Nephron progenitor cell (in vitro differentiated cells): ENCODE measurements at regions not wholly inside any gene's neighbourhood (a gene's known extent, or its start where the extent isn't known, plus 50 kb on each side); places are given as distances from the start of the nearest gene placed in this dataset.

Experiments
- DNase-seq: peaks from one replicate; pipeline ENCODE4 v3.0.0; 2021
- H3K27ac Mint-ChIP-seq: 2 replicates; pipeline ENCODE4 v1.8.0; 2021; ENCODE audit warnings: mild to moderate bottlenecking, moderate library complexity, mixed read lengths
- H3K27me3 Mint-ChIP-seq: 2 replicates; pipeline ENCODE4 v1.8.0; 2021; ENCODE audit warnings: mild to moderate bottlenecking, low read depth, mixed read lengths; ENCODE audit not compliant: poor library complexity
- H3K36me3 Mint-ChIP-seq: 2 replicates; pipeline ENCODE4 v1.8.0; 2021; ENCODE audit warnings: low read depth, mixed read lengths
- H3K4me1 Mint-ChIP-seq: 2 replicates; pipeline ENCODE4 v1.8.0; 2021; ENCODE audit warnings: mixed read lengths
- H3K4me3 Mint-ChIP-seq: 2 replicates; pipeline ENCODE4 v1.8.0; 2021; ENCODE audit warnings: mild to moderate bottlenecking, moderate library complexity, mixed read lengths
- H3K9me3 Mint-ChIP-seq: 2 replicates; pipeline ENCODE4 v1.8.0; 2021; ENCODE audit warnings: mild to moderate bottlenecking, moderate library complexity, mixed read lengths
- TF ChIP-seq, protein P1 (sequence below): fragments of 200-600 bp; sonication (generic); IDR thresholded peaks from 2 replicates; pipeline ENCODE4 v1.5.0; 2021; ENCODE audit warnings: antibody characterized with exemption

DNA sequence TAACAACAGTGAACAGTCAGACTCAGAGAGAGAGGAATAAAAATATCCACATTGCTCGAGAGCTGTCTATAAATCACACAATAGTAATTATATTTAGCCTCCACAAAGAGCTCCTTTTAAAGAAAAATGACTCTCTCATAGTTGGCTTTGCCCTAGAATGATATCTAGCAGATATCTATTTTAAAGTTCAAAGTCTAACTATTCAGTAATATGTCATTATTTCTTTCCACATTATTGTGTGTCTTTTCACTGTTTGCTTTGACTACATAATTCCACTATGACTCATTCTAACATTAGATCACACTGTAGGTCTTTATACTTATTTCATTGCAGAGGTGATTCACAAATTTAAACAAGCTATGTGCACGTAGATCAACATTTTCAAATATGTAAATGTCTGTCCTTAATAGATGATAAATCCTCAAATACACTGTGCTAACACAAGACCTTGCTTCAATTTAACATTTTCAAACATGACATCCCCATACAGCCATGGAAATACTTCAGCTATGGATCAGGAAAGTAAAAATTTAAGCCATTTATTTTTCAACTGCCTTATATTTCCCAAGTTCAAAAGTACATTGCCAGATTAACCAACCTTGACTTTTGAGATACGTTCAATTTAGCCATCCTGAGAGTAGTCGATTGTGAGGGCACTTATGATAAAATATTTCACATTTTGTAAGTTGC is 99.9 kb upstream of the AKR1E2 start:
- H3K36me3 Mint-ChIP-seq: no peaks in the 10 kb centered on the region

DNA sequence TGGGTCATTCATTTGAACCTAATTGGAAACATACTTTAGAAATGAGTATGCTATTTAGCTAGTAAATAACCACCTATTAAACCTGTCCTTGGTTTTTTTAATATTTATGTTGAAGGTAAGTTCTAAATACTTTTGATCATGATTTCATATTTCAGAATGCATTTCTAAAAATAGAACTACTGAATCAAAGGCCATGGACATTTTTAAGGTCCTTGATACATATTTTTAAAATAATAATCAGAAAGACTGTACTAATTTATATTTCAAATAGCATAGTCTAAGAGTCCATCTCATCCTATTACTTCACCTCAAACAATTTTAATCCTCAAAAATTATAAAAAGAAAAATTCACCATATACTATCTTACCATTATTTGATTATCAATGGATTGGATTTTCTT is 102.1 kb upstream of the AKR1E2 start:
- H3K27ac Mint-ChIP-seq: no peak overlapping the region
- peaks cover 5% of the 10 kb centered on the region for H3K36me3 Mint-ChIP-seq
- TF ChIP-seq, protein P1, sequence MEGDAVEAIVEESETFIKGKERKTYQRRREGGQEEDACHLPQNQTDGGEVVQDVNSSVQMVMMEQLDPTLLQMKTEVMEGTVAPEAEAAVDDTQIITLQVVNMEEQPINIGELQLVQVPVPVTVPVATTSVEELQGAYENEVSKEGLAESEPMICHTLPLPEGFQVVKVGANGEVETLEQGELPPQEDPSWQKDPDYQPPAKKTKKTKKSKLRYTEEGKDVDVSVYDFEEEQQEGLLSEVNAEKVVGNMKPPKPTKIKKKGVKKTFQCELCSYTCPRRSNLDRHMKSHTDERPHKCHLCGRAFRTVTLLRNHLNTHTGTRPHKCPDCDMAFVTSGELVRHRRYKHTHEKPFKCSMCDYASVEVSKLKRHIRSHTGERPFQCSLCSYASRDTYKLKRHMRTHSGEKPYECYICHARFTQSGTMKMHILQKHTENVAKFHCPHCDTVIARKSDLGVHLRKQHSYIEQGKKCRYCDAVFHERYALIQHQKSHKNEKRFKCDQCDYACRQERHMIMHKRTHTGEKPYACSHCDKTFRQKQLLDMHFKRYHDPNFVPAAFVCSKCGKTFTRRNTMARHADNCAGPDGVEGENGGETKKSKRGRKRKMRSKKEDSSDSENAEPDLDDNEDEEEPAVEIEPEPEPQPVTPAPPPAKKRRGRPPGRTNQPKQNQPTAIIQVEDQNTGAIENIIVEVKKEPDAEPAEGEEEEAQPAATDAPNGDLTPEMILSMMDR: no peak

More for the DNA sequence above, 99.9 kb upstream of the AKR1E2 start:
- no peak overlapping the region for H3K4me3 Mint-ChIP-seq
- no peak for DNase-seq
- peaks cover 2% of the 10 kb centered on the region for H3K27me3 Mint-ChIP-seq
- peaks cover 3% of the 10 kb centered on the region for H3K9me3 Mint-ChIP-seq
- H3K27ac Mint-ChIP-seq: no peak overlapping the region
- H3K4me1 Mint-ChIP-seq: no peaks in the 10 kb centered on the region
- TF ChIP-seq, protein P1: no peak

DNA sequence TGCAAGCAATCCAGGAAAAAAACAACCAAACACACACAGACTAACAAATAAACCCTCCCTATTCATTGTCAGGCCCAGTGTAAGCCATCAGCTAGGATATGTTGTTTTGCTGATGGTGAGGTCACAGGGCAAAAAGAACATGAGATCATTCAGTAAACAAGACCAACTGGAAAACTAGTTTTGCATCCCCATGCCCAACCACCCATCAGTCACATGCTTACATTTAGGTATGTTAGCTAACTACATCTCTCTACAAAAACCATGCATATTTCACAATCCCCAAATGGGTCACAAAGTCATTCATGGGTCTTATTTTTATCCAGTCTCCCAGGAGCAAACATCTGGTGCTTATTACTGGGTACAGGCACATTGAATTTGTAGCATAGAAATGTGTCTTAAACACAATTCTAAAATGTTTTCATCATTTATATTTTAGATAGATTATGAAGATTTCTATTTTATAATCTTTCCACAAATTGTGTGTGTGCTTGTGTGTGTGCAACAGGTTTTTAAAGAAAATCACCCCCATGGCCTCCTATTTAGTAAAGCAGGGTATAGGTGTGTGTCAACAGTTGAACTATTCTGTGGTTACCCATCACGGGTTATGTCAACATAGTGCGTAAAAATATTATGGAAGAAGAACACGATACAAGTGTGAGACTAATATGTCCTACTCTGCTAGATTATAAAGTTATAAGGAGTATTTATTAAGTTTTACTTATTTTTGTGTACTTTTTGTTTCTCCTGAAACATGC is 103.8 kb upstream of the AKR1E2 start:
- Mint-ChIP-seq H3K27me3 (peaks cover 2% of the 10 kb centered on the region), H3K27ac (no peak overlapping the region), H3K9me3 (peaks cover 11% of the 10 kb centered on the region), H3K36me3 (peaks cover 5% of the 10 kb centered on the region), H3K4me3 (no peak overlapping the region), H3K4me1 (no peaks in the 10 kb centered on the region)
- TF ChIP-seq, protein P1: no peak
- no peak for DNase-seq

More for the DNA sequence above, 102.1 kb upstream of the AKR1E2 start:
- H3K9me3 Mint-ChIP-seq: peaks cover 11% of the 10 kb centered on the region
- H3K4me3 Mint-ChIP-seq: no peak overlapping the region
- peaks cover 2% of the 10 kb centered on the region for H3K27me3 Mint-ChIP-seq
- no peak for DNase-seq
- H3K4me1 Mint-ChIP-seq: no peaks in the 10 kb centered on the region

DNA sequence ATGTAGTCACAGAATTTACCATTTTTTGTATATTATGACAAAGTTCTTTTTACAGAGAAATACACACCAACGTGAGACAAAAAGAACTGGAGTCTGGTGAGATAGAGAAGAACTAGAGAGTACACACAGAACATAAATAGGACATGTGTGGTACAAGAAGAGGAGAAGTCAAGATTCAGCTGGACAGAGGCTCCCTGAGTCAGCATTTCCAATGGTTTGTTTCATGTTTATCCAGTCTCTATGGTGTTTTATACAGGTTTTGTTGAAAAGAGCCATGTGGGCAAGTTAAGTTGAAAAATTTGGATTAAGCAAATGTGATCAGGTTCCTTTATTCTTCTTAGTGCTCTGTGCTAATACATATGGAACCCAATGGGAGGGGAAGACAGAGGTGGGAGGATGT is 105.5 kb upstream of the AKR1E2 start:
- H3K9me3 Mint-ChIP-seq: peaks cover 11% of the 10 kb centered on the region
- DNase-seq: no peak
- H3K27me3 Mint-ChIP-seq: peaks cover 2% of the 10 kb centered on the region
- H3K4me3 Mint-ChIP-seq: no peak overlapping the region
- H3K36me3 Mint-ChIP-seq: peaks cover 5% of the 10 kb centered on the region
- peaks cover 10% of the 10 kb centered on the region for H3K4me1 Mint-ChIP-seq
- H3K27ac Mint-ChIP-seq: no peak overlapping the region
- TF ChIP-seq, protein P1: no peak

DNA sequence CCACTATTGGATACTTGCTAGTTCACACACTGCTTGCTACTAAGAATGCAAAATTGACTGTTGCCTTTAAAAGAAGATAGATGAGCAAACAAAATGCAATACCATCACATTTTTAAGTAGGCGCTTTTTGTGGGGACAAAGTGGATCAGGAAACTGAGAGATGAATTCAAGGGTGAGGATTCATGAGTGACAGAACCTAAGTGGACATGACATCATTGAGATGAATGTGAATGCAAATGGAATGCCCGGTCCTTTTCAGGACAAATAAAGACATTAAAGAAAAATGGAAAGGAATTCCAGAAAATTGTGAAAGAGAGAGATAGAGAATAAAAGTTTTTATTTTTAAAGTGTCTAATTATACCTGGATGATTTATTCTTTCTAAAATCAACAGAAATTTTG is 106.3 kb upstream of the AKR1E2 start:
- no peak overlapping the region for H3K4me3 Mint-ChIP-seq
- DNase-seq: no peak
- H3K36me3 Mint-ChIP-seq: peaks cover 5% of the 10 kb centered on the region
- H3K27me3 Mint-ChIP-seq: peaks cover 2% of the 10 kb centered on the region
- TF ChIP-seq, protein P1: no peak
- H3K4me1 Mint-ChIP-seq: peaks cover 18% of the 10 kb centered on the region
- peaks cover 11% of the 10 kb centered on the region for H3K9me3 Mint-ChIP-seq
- no peak overlapping the region for H3K27ac Mint-ChIP-seq
